IPS-NIHi11 (cell line): ENCODE measurements at regions not wholly inside any gene's neighbourhood (a gene's known extent, or its start where the extent isn't known, plus 50 kb on each side); places are given as distances from the start of the nearest gene placed in this dataset.
"Not testable (repeated sequence)": the region's sequence is repeated elsewhere in the genome, so short reads cannot be mapped to it uniquely, and the experiment has no call there.

ENCODE experiments used
- DNase-seq: peaks from one replicate; pipeline ENCODE4 v3.0.0; 2012; ENCODE audit warnings: mixed read lengths, low spot score

DNA sequence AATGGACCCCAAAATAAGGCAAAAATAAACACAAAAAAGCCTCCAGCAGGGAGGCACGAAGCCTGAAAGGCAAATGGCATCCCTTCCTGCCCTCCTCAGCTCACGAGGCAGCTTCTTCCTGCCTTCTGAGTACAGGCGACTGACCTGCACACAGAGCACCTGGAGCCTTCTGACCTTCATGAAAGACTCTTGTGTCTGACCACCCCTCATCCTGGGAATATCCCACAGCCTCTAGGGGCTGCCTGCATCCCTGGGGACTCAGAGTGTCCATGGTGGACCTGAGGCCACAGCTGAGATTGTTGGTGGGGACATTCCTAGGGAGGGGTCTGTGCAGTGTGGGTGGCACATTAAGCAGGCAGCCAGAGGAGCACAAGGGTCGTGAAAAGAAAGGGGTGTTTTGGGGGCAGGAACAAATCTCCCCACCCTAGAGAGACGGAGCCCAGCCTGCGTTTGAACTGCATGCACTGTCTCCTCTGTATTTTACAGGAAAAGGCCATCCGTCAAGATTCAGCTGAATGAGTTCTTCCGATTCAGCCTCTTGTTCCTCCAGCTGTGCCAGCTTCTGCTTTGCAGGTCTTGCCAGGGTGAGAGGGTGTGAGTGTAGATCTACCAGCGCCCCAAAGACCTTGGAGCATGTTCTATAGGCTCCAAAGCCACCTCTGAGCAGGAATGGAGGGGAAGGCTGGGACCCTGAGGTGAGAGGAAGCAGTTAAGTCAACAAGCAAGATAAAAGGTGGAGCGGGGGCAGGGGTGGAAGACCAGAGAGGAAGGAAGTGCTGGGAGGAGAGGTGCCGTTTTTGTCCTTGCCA, 80.4 kb upstream of the MEF2A start:
- no peak for DNase-seq

DNA sequence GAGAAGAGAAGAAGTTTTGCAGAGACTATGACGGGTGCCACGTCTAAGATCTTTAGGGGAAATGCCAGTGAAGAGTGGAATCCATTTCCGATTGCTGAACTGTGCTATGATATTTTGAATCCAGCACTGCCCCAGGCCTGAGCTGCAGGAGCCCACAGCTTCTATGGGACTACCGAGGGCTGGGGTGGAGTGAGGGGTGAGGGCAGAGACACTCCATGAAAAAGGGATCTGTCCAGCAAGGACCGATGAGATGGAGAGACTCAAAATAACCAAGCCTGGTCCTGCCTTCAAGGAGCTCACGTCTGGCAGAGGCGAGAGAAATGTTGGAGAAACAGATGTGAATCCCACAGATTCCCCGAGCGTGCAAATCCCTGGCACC, 79.8 kb upstream of the MEF2A start:
- DNase-seq = no peak

DNA sequence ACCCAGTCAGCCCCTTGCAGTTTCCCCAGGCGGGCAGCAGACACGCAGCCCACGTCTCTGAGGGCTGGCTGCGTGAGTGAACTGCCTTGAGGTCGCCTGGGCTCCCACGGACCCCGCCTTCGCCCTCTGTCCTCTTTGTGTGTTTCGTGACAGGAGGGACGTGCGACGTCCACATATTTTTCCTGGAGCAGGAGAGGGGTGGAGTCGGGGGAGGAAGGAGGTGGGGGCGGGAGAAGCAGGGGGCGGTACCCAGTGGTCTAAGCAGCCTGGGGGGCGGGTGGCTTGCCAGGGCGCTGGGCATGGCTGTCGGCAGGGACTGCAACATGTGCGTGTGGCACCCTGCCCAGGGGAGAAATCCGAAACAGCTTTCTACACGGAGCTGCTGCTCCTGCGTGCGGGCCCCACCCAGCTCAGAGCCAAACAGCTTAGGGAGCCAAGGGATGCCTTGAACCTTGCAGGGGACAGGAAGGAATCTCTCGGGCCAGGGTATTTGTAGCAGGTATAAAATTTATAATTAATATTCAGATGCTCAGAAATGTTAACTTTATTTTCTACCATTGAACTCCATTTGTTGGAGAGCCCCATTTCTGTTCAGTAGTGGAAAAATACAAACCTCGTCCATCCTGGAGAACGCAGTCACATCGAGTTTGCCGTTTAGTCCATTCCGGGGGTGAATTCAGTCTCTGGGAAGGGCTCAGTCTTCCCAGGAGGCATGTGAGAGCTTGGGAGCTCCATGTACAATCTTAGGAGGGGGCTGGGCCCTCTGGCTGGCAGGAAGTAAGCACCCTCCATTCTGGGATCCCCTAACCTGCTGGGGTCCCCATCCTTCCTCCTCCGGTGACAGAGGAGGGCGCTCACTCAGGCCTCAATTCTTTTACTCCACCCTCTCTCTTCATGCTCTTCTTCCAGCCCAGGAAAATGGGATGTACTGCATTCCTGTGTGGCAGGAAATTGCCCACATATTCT, 79.1 kb upstream of the MEF2A start:
- peak; percentile 80 for DNase-seq

DNA sequence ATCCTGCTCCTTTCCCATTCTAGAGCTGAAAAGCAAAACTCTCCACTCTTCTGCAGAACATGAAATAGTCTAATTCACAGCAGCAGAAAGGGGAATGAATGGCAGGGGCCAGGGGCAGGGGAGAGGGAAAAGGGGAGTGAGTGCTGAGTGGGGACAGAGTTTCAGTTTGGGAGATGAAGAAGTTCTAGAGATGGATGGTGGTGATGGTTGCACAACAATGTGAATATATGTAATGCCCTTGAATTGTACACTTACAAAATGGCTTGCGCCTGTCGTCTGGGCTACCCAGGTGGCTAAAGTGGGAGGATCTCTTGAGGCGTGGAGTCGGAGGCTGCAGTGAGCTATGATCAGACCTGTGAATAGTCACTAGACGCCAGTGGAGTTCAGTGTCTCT, 78.5 kb upstream of the MEF2A start:
- no peak for DNase-seq

DNA sequence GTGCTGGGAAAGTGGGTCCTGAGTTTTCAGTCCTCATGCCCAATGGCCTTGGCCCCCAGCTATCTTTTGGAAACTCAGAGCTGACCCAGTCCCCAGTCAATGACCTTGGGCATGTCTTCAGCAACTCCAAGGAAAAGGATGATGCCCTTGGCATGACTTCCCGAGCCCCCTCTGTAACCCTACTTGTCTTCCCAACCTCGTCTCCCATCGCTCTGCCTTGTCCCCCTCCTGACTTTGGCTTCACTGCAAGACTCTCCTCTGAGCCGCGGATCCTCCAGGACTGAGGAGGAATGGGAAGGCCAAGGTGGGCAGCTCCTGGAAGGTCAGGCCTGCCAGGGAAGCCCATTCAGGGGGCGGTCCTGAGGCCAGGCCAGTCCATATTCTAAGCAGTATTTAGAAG, 73.5 kb upstream of the MEF2A start:
- DNase-seq = no peak

DNA sequence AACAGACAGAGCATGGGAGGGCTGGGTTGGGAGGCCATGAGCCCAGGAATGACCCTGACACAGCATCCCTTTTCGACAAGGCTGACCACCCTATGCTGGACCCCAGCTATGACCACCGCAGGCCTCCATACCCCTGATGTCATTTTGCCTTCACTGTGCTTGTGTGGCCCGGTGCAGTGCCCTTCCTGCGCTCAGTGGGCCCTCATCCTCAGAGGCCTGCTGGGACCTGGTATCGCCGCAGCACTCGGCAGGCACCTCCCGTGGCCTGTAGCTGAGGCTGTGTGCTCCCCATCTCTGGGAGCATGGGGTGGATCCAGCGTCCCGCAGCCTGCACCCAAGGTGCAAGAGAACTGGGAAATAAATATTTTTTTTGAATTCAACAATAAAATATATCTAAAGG, 73.1 kb upstream of the MEF2A start:
- DNase-seq = no peak

DNA sequence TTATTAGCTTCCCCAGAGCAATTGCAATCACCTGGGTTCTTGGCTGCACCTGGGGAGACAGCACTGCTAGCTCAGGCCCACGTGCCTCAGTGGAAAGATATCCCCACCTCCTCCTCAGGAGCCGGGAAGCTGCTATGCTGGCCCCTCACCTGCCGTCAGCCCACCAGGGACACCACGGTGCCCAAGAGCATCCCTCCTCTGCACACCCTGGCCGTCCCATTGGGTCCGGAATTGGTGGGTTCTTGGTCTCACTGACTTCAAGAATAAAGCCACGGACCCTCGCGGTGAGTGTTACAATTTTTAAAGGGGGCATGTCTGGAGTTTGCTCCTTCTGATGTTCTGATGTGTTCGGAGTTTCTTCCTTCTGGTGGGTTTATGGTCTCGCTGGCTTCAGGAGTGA, 72.3 kb upstream of the MEF2A start:
- no peak for DNase-seq

DNA sequence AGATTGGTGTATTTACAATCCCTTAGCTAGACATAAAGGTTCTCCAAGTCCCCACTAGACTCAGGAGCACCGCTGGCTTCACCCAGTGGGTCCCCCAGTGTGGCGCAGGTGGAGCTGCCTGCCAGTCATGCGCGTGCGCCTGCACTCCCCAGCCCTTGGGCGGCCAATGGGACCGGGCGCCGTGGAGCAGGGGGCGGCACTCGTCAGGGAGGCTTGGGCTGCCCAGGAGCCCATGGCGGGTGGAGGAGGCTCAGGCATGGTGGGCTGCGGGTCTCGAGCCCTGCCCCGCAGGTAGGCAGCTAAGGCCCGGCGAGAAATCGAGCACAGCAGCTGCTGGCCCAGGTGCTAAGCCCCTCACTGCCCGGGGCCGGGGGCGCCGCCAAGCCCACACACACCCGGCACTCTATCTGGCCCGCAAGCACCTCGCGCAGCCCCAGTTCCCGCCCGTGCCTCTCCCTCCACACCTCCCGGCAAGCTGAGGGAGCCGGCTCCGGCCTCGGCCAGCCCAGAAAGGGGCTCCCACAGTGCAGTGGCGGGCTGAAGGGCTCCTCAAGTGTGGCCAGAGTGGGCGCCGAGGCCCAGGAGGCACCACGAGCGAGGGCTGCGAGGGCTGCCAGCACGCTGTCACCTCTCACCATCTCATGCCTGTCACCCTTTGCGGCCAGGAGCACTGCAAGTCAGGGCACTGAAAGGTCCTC, 71.1 kb upstream of the MEF2A start:
- not testable (repeated sequence) for DNase-seq

DNA sequence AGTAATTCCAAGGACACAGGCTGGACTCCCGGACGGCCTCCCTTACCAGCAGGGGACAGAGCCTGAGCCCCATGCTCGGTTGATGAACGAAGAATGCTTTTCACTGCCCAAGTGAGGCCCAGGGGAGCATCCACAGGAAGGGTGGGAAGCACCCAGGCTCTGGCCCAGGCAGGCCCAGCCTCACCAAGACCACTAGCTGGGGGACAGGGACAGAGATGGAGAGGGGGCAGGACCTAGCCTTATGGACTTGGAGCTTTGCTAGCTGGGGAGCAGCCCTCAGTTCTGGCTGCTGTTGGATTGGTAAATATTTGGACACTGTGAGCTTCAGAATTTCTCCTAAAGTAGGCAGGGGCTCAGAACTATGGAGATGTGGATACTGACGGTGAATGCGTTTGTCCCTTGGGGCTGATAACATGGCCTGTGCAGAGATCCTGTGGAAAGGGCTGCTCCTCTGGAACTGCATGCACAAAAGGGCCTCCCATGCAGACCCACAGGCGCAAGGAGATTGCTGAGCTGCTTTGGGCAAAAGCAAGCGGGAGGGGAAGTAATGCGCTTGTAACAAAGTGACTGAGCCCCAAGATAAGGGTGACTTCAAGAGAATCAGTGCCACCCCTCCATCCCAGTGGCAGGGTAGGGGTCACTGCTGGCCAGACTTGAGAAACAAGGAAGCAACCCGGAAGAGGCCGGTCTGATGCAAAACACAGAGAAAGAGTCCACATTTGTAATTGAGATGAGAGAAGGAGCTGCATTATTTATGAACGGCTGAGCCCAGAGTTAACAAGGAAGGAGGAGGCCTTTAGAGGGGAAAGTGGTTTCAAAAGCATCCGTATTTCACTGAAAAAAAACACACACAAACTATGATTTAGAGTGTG, 70.1 kb upstream of the MEF2A start:
- DNase-seq = no peak

DNA sequence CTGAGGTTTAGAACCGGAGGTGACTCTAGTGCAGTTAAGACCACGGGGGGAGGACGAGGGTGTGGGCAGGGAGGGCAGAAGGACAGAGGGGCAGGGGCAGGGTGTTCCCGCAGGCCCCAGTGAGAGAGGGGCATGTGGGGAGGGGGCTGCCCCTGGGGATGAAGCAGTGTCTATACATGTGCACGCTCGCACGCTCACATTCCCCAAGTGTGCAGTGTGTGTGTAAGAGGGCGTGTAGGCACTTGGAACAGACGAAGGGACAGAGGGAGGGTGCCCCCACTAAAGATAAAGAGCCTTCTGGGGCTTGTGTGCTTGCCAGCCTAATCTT, 69.5 kb upstream of the MEF2A start:
- no peak for DNase-seq

DNA sequence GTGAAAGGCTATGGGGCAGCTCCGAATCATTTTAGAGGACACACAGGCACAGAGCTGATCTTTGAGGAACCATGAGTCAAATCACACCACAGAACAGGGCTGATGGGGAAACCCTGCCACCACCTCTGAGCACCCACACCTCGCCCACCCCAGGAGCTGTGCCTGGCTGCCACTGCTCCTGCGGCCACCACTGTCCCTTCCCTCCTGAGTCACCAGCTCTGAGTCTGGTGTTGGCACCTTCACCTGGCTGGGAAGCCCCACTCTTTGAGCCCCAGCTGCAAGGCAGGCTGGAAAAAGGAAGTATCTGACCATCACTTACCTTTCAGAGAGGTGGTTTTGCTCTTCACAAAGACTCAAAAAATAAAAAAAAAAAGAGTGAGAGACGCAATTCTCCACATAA, 63.6 kb upstream of the MEF2A start:
- DNase-seq = no peak

DNA sequence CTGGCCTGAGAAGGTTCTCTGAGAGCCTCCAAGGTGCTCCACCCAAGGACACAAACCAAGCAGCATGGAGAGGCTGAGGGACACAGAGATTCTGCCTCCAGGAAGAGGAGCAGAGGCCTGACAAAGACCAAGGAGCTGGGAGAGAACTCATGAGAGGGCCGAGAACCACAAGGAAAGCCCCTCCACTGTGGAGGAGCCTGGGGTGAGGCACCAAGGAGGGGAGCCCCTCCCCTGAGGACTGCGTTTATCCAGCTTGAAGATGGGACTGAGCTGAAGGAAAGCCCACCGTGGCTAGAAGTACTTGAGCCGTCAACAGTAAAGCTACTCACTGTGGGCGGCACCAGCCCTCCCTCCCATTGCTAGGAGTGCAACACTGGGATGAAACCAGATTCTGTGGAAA, 63.1 kb upstream of the MEF2A start:
- DNase-seq = no peak

DNA sequence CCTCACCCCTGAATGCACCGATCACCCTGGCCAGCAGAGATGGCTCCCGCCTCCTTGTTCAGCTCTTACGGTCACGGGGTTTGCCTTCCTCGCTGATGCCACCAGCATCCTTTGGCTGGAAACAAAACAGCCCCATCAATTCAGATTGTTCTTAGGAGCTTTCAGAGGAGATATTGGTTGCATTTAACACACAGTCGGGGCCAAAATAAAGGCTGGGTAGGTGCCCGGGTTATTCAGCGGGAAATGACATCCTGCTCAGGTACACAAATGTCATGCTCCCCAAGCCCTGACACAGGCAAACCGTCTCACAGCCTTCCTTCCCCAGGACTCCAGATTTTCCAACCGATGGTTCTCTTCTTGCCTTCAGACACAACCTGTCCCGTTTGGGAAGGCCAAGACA, 62.4 kb upstream of the MEF2A start:
- no peak for DNase-seq

DNA sequence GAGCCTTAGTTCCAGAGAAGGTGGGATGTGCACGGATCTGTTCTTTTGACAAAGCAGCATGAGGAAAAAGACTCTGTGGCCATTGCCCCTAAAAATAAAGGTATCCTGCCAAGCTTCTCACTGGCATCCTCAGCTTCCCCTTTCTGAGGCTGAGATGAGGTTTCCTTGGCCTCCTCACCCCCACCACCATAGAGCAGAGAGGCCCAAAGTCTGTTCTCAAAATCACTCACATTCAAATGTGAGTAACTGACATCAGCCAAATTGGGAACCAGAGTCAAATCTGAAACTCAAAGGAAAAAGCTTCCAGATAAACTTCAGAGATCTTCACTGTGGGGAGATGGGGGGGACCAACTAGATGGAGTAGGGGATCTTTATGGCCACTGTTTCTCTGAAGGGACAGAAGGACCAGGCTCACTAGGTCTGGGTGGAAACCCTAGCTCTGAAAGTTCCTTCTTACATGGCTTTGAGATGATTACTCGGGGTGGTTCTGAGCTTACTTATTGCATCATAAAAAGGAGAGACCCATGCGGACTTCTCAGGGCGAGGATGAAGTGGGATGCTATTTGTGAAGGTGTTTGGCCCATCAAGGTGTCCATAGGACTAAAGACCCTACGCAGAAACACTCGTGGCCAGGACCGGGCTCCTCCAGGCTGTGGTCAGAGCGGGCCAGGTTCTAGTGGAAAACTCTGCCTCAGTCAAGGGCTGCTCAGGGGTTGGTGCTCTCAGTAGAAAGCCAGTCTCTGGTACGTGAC, 61.5 kb upstream of the MEF2A start:
- no peak for DNase-seq

DNA sequence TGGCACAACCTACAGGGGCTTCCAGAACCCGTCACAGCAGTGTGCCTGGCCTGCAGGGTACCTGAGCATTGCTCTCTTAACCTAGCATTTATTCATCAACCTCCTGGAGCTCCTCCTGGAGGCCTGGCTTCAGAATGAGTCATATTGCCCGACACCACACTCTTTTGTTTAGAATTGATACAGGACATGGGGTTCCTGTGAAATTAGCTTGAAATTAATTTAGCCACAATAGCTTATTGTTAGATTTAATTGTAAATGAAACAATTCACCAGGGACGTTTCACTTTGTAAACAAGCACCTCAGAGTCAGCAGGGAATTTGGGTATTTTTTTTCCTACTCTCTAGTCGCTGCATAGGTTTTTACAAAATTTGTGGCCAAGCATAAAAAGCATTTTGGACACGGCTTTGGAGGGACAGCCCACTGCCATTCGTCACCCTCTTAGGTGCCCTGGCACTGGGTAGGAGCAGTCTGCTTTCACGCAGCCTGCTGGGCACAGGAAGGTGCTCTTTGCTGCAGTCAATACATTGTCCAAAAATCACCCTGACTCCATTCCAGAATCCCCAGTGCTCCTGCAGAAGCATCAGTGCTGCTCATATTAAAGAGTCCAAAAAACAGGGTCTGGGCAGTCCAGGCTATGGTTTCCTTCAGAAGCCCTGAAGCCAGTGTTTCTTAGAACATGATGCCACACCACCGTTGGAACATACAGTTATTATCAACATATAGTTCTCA, 60.8 kb upstream of the MEF2A start:
- DNase-seq = peak; percentile 43

DNA sequence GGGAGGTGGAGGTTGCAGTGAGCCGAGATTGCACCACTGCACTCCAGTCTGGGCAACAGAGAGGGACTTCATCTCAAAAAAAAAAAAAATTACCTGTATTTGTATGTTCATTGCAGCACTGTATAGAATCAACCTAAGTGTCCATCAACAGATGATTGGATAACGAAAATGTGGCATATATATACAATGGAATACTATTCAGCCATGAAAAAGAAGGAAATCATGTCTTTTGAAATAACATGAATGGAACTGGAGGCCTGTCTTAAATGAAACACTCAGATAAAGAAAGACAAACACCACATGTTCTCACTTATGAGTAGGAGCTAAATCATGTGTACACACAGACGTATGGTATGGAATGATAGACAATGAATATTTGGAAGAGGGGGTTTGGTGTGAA, 59.4 kb upstream of the MEF2A start:
- no peak for DNase-seq

DNA sequence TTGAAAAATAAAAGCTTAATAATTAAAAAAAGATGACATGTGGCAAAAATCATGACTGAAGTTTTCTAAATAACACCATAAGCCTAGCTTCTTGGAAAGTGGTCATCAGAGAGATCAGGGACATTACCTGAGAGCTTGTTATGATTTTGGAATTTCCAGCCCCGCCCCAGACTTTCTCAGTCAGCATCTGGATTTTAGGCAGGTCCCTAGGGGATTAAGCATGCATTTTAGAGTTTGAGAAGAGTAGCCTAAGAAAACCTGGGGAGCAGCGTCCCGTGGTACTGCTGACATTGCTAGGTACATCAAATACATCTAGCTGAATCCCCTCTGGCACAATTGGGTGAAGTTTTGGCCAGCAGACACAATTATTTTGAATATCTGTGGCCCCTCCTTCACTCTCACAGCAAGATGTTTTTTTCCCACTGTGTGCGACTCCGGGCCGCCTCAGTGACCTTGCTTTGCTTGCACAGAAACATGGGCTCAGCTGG, 58.7 kb upstream of the MEF2A start:
- no peak for DNase-seq

DNA sequence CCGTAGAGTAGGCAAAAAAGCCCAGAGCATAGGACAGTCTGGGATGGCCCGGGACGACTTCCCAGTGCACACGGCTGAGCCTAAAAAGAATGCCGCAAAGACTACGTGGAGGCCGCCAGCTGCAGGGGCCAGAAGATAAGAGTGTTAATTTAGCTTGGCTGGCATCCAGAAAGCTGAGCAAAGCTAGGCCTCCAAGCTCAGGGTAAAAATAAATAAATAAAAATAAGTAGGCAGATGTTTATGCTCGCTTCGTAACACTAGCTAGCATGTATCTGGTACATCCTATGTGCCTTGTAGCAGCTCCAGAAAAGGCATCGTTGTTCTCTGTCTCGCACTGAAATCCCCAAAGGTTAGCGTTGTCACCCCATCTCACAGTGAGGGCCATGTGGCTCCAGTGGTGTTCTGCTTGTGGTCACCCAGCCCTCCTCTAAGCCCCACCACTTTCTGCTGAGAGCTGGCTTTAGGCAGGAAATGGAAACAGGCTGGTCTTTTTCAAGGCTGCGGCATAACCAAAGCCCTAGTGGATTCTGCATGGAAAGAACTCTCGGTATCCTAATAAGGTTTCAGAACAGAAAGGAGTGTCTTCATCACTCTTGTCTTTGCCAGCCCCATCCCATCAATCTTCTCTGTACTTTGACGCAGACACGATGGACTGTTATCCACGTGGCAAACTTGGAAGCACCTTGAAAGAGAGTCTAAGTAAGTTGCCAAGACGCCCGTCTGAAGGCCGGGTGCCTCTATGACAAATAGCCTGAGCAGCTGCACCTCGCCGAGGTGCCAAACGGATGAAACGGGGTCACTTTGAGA, 58.1 kb upstream of the MEF2A start:
- DNase-seq = no peak

DNA sequence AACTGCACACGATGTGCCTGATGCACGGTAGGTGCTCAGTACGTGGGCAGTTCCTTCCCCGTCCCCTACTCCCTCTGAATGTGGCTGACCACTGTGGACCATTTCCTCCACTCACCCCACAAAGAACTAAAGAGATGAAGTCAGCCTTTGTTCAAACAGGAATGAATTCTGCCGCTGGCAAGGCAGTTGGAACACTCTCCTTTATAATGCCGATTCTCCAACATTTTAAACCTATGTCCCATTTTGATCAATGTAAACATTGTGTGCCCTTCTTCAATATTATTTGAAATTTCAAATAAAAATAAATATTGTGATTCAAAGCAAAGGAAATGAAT, 57.5 kb upstream of the MEF2A start:
- DNase-seq = no peak

DNA sequence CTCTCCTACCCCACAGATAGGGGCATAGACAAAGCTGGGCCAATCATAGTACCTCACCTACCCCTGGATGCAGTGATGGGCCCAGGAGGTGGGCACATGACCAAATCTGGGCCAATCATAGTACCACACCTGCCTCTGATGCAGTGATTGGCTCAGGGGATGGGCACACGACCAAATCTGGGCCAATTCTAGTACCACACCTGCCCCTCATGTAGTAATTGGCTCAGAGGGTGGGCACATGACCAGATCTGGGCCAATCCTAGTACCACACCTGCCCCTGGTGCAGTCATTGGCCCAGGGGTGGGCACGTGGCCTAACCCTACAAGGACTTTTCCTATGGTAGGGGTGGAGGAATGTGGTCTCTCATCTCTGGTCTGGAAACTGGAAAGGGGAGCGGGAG, 56.9 kb upstream of the MEF2A start:
- DNase-seq = no peak
